Activated T-cell treated with anti-CD3 and anti-CD28 coated beads, Interleukin-2, amount 50 U/mL, for 48 hours (primary cell): ENCODE measurements at regions not wholly inside any gene's neighbourhood (a gene's known extent, or its start where the extent isn't known, plus 50 kb on each side); places are given as distances from the start of the nearest gene placed in this dataset.
A peak's percentile ranks its signal among the peaks of the same experiment; 100 is the strongest.

Experiments
- DNase-seq, 2 experiments: peaks; one replicate each; pipeline ENCODE4 v3.0.0-alpha.2; 2020

DNA sequence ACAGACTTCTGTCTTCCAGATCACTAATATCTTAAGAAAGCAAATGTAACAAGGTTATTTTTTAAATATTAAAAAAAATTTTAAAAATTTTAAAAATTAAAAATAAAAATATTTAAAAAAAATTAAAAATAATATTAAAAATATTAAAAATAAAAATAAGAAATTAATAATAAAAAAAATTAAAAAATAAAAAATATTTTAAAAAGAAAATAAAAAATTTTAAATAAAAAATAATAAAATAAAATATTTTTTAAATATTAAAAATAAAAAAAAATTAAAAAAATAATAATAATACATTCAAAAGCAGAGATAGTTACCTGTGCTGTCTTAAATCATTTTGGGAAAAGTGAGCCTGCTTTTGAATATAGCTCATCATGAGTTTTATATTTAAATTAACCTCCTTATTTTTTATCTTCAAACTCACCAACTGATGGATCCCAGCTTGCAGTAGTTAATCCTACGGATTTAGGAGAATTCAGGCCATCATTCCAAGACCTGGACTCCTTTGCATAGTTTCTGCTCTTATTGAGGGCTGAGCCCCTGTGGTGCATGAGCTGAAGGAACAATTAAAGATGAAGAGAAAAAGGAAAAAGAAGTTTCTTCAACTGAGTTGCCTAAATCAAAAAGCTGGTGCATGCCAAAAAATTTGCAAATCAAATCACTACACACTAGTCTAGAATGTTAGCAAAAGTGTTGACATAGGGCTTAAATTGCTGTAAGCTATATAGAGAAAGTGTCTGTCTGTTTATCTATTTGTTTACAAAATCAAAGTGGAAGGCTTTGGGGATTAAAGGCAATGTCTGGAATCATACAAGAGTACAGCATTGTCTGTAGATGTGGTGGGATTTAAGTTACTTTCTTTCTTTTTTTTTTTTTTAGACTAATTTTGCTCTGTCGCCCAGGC is 50.5 kb upstream of the ZNF438 start:
- DNase-seq: no peak

DNA sequence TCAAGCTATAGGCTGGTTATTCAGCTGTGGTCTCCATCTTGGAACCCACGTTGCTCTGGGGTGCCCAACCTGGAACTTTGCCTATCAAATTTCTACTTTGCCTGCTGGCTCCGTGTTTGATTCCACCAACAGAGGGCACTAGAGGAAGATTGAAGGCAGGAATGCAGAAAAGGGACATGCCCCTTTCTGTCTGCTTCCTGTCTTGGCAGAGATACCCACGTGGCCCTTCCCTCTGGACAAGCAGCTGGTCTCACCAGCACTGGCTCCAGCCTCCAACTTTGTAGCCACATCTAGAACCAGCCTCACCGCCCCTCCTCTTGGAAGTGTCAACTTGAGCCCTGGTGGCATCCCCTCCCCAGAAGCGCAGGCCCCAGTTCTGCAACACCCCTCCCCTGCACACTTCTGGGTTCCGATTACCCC is 52.1 kb upstream of the ZNF438 start:
- peak; percentile 80 to 82 for DNase-seq

DNA sequence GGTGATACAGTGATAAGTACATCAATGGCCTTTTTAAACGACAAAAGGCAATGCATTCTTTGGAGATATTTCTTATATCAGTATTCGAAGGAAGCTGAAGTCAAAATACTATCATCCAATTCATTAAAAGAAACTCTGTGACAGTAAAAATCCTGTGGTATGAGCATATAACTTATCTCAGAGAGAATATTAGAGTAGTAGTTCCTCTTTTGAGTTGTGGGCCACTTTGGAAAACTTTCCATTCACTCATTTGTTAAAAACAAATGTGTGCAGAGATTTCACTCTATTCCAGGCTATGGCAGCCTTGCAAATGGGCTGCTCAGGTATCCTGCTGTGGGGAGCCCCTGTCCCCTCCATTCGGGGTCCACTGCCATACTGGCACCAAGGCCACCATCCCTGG is 55.3 kb upstream of the ZNF438 start:
- DNase-seq: no peak

DNA sequence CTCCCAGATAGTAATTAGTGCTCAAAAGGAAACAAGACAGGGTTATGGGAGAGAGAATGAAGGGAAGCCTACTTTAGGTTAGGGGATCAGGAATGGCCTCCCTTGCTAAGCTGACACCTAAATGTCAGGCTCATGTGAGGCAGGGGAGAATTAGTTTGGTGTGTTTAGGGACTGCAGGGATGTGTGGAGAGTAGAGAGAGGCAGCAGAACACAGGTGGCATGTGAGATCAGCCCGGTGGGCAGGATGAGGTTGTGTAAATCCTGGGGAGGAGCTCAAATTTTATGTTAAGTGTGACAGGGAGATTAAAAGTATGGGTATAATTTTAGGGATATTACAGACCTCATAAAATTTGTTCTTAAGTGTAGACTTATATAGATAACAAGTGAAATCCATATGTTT is 56.2 kb upstream of the ZNF438 start:
- DNase-seq: no peak

DNA sequence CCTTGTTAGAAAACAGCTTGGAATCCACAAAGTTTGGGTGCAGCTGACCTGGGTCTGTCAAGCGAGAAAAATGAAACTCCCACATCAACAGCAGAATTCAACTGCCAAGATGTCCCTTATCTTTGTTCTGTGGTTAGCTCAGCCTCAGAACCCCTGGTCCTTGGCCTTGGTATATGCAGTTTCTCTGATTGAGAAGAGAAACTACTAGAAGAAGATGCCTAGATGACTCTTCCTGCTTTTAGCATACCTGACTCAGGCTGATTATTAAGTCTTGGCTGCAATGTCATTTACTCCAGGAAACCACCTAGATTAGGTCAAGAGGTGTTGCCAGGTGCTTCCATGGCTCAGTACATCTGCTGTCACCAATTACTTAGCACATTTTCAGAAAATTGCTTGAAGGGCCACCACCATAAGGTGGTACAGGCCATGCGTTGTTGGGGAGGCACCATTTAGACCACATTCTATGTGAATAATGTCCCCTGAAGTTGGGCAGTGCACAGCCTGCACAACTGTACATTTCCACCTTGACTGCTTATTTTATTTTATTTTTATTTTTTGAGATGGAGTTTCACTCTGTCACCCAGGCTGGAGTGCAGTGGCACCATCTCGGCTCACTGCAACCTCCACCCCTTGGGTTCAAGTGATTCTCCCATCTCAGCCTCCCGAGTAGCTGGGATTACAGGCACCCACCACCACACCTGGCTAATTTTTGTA is 59.4 kb upstream of the ZNF438 start:
- DNase-seq: no peak

DNA sequence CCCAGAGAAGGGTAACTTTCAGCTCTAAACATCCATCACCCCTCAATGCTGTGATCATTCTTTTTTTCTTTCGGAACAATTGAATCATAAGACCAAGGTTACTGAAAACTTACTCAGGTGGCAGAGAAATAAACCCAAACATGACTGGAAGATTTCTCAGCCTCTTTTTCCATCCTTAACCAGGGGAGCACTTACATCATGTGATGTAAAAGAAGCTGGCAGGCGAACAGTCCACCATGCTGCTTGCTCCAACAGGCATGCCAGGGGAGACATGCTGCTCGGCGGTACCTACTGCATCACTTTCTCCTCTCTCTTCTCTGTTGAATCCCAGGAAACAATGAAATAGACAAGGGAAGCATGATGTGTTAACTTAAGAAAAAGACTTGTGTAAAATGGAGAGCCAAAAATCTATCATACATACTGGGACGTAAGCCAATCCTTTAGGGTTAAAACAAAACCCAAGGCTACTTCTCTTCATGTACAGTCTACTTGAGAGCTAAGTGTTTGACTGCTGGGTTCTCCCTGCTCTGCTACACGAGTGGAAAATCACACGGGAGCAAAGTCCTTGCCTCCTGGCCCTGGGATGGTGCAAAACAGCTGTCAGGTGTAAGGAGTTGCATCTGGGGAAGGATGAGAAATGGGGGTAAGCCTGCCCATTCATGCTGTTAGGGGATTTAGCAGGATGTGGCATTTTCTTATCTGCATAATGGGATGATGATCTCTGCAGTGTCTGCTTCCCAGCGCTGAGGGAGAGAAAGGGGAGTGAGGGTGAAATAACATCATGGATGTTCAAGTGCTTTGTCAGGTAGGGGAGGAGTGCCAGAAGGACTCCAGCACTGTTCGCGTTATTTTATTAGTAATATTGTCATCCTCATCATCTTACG is 64.3 kb upstream of the ZNF438 start:
- no peak for DNase-seq

DNA sequence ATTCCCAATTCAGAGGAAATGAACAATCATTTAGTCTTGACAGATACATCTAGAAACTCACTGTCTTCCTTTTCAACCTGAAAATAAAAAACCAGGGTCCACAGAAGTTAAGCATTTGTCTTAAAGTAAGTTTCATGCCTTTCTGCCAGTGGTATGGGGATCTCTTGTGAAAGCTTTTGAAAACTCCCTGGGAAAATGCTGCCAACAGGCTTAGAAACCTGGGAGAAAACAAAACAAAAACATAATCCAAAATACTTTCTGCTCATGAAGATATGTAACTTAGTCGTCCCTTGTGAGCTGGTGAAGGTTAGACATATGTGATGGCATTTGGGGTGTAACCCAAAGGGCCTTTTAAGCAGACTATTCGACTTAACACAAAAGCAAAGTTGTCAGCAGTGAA is 66.4 kb upstream of the ZNF438 start:
- DNase-seq: no peak

DNA sequence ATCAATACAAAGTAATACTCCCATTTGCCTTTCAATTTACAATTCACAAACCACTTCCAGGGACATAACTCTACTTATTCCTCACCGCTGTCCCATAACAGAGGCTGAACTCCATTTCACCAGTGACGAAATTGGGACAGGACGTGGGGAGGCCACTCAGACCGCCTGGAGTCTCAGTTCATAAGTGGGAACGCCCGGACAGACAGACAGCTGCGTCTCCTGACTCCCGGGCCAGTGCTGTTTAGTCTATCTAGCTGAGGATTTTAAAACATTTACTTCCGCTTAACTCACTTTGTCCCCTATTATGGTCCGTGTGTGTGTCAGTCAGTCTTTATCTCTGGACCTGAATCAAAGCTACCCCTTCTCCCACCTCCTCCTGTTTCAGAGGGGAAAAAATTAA is 67.4 kb upstream of the ZNF438 start:
- DNase-seq: no peak

DNA sequence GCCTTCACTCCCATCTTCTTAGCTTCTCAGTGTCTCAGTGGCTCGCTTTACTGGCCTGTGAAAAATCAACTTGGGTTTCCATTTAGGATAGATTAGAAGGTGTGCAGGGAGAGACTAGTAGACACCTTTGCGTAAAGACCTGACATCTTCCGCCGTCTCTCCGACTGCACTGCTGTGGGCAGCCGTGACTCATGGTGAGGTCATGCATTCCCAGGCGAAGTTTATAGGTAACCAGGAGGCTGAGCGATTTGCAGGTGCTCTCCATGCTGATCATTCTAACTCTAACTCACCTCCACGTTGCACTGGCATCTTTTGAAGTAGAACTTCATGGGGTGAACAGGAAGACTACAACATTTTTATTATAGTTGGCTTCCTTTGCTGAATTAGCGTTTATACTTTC is 68.0 kb upstream of the ZNF438 start:
- peak; percentile 62 to 67 for DNase-seq

DNA sequence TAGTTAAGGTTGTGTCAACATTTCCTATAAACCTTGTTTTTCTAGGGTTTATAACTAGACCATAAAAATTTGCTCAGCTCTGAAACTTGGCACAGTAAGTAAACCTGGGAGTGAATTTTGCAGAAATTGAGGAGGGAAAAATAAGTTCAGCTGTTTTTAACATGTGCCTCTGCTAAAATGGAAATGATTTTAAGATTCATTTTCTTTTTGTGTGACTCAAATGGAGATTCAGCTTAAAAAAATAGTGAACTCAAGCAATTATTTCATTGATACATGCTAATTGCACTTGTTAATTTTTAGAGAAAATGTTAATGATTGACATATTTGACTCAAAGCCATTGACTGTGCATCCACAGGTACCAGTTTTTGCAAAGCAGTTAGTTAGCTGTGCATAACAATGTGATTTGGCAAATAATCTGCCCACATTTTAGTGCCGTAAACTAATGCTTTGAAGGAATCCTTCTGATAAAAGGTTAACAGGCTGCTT is 68.5 kb upstream of the ZNF438 start:
- DNase-seq: no peak

DNA sequence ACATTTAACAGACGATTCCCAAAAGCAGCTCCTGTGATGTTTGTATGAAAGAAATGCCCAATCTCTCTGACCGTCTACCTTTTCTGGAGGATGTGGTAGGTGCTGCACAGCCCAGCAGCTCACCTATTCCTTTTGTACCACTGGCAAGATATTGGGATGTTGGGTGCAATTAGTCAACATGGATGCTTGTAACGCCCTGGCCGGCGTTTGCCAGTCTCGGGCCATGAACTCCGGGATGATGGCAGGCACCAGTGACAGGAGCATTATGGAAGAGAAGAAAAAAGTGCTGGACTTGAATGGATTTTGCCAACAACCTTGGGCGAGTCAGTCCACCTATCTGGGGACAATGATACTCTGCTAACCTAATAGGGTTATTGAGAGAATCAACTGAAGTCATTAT is 69.0 kb upstream of the ZNF438 start:
- no peak for DNase-seq

DNA sequence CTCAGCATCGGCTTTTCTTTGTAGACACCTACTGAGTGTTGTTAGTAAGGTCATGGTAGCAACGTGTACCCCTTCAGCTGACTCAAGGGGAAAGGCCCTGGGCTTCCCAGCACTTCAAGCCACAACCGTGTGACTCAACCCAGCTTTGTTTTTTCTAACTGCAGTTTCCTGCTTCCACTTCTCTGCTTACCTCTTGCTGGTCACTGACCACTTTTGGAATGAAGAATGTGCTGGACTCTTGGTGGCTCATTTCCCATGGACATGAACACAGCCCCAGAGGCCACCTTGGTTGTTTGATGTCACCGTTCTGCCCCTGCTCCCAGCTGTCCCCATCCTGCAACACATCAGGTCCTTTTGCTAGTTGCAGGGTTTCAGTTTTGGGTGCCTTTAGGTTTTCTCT is 69.5 kb upstream of the ZNF438 start:
- DNase-seq: peak; percentile 71 to 78

DNA sequence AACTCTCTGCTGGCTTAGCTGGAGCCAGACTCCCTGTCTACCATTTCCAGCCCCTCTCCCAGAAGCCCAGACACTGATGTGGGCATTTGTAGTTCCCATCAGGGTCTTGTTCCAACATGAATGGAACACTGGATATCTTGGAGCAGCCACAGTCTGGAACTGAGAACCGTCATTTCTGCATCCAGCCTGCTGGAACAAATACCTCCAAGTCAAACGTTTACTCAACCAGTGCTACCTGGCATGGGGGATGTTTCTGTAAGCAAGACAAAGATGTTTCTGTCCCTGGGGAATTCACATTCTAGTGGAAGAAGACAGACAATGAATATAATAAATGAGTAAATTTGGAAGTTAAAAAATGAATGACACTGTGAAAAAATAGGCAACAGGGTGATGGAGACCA is 70.8 kb upstream of the ZNF438 start:
- no peak for DNase-seq

DNA sequence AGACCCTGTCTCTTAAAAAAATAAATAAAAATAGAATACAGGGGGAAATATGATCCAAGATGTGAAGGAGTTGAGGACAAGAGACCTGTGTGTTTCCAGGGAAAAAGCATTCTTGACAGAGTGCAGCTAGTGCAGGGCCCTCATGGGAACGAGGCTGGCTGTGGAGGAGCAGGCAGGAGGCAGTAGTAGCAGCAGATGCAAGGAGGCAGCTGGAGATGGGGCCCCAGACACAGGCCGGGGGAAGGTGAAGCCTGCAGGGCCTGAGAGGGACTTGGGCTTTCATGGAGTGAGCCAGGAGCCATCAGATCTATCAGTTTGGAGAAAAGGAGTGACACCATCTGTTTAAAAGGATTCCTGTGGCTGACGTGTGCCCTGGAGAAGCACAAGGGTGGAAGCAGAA is 71.4 kb upstream of the ZNF438 start:
- no peak for DNase-seq

DNA sequence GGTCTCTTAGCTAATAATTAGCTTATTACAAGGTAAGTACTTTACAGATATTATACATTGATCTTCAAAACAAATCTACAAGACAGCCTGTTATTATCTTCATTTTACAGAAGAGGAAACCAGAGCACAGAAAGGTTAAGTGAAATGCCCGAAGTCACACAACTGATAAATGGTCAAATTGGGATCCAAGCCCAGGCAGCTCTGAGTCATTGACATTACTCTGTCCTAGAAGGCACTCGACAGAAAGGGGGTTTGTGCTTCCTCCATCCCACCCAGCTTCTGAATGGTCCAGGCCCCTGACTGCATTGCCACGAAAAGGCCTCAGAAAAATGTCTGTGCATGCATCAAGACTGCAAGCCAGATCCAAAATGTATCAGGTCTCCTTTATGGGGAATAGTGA is 81.3 kb upstream of the ZNF438 start:
- no peak for DNase-seq

DNA sequence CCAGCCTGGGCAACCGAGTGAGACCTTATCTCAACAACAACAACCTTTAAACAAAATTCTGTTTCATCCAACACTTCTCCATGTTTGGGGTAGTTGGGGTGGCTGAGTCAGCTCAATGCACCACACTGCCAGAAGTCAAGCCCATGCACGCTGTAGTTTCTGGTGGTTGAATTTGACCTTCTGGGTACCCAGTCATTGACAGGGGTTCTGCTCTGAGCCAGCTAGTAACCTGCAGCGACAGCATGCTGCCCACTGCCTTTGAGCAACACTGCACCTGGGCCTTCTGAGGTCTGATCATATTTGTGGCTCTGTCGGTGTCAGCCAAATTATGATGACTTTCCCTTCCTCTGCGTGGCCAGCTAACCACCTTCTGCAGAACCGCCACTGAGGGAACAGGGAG is 84.6 kb upstream of the ZNF438 start:
- no peak for DNase-seq

DNA sequence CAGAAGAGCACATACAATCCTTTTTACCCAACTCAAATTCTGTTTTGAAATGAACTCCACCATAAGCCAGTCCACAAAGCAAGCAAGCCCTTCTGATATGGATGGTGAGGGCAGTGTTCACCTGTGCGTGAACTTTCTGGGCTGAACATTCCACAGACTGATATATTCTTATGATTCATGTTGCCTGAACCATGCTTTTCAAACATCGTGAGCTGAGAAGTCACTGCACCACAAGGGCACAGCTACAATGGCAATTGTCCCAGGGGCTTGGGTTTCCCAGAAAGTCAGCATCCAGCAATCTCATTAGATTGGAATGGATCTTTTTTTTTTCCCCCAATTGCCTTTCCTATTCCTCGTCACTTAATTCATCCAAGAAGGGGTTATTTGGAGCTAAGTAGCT is 86.9 kb upstream of the ZNF438 start:
- DNase-seq: no peak

DNA sequence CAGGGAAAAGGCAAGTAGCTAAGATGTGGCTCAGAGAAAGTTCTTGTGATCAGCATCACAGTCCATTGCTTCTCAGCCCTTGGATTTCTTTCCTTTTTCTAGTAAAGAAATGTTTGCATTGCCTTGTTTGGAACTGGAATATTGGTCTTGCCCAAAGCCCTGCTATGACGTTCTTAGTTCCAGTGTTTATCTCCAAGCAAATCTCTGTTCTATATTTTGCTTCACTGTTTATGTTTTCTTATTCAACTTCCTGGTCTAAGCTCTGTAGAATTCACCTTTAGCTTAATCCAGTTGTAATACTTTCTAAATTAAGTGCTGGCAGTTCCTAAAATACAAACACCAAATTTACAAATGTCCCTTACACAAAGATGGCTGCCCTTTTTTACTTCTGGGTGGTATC is 88.7 kb upstream of the ZNF438 start:
- DNase-seq: no peak

DNA sequence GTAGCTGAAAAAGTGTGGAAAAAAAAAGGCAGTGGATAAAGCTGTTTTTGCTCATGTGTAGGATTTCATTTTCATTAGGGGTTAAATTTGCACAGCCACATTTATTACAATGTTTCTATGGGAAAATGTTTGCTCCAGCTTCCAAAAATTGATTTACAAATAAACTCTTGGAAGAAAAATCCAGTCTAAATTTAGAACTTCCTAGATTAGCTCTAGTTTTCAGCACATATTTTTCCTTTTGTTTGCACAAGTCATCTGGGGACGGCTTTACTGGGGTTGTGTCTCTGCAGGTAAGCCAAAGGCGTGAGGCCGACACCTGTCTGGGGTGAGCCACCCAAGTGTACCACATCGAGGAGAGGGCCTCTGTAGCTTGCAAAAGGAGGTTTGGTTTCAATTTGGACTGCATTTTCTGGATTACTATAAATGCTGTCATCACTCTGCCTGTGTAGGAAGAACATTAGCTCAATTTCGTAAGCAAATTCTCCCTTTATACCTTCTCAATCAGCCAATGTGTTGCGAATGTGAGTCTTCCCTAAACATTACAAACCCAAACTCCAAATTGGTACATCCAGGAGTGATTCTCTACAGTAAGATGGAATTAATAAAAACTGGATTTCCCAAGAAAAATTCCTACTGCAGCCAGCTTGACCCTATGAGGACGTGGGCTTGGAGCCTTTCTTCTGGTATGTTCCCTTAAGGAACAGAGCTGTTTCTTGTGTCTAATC is 89.5 kb upstream of the ZNF438 start:
- no peak for DNase-seq

DNA sequence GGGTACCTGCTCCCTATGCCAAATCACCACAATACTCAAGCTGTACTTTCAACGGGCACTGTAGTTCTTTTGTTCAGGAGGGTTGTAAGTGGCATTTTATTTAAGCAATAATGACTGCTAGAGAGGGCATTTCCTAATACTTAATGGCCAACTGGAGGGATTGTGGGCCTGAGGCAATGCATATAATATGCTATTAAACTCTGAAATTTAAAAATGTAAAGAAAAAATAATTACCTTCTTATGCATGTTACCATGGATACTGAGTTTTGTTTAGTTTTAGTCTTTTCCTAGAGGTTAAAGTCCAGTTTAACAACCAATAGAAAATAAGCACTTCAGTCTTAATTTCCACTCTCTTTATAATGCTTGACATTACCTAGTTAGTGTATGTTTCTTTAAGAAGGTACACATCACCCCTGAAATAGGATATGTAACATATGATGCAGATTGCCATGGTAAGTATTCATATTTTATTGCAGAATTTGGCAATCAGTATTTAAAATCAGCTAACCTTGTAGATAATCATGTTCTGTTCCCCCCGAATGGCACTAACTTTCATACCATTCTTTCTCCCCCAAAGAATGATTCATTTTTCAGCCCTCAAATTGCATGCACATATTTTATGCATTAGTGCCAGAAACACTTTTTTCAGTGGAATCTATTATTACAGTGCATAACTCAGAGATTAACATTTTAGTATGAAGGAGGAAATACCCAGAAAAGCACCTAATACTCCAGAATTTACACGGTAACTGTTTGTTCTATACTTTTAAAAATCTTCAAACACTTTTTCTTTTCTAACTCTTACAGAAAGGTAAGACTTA is 90.3 kb upstream of the ZNF438 start:
- DNase-seq: no peak

DNA sequence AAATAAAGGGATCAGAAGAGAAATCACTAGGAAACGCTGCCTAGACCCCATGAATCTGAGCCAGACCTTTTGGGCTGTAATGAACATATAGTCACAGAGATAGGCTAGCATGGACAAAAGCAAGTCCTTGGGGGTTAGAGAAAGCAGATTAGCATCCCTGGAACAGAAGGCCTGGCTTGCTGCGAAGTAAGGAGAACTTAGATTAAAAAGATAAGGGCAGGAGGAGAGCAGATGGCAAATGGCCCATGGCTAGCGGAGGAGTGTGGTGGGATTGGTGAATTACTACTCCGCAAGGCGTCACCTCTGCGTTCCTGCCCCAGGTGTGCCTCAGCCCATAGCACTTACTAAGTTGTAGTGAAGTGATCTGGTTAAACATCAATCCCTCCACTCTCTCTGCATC is 92.3 kb upstream of the ZNF438 start:
- DNase-seq: no peak

DNA sequence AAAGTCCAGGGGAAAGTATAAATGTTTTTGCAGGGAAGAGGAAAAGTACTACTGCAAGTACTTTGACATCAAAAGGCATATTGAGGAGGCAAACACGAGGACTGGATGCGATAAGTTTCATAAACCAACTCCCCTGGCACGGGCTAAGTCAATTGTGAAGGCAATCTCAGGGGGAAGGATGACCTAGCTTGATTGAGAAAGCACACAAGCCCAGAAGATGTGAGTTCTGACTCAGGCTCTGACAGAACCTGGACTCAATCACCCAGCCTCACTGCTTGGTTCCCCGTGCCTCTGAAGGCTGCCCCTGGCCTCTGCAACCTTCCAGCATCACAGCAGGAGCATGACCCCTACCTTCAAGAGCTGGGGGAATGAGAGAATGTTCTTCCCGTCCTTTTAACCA is 93.2 kb upstream of the ZNF438 start:
- DNase-seq: no peak
